Lung (tissue), 11 donors: ENCODE measurements at regions not wholly inside any gene's neighbourhood (a gene's known extent, or its start where the extent isn't known, plus 50 kb on each side); places are given as distances from the start of the nearest gene placed in this dataset.
A peak's percentile ranks its signal among the peaks of the same experiment; 100 is the strongest.

Experiments used
- ATAC-seq: fragments of 200-7000 bp; cut with Tn5 transposase; one replicate; pipeline ENCODE4 v1.9.1; 2020; ENCODE audit warnings: moderate number of reproducible peaks; ENCODE audit not compliant: insufficient read depth, low FRiP score
- DNase-seq, 3 donors: peaks; one replicate each; pipeline ENCODE4 v3.0.0-alpha.2; 2013 to 2017
- H3K27ac ChIP-seq, 2 donors: one replicate each; pipeline ENCODE4 v1.5.1; 2013; ENCODE audit warnings: mild to moderate bottlenecking in 2 of 2, moderate library complexity in 2 of 2, control low read depth in 1 of 2, inconsistent platforms in 1 of 2, low read depth in 1 of 2, low read length in 1 of 2
- H3K27me3 ChIP-seq, 3 donors: one replicate each; pipeline ENCODE4 v1.5.1; 2013; ENCODE audit warnings: low read length in 2 of 3; ENCODE audit not compliant: control insufficient read depth in 3 of 3, insufficient read depth in 3 of 3
- H3K36me3 ChIP-seq, 4 donors: one replicate each; pipeline ENCODE4 v1.5.1; 2013; ENCODE audit warnings: low read length in 4 of 4, mild to moderate bottlenecking in 1 of 4, moderate library complexity in 1 of 4; ENCODE audit not compliant: control insufficient read depth in 4 of 4, insufficient read depth in 4 of 4
- H3K4me1 ChIP-seq, 5 donors: one replicate each; pipeline ENCODE4 v1.5.1; 2013; ENCODE audit warnings: low read length in 5 of 5, mild to moderate bottlenecking in 2 of 5, moderate library complexity in 1 of 5; ENCODE audit not compliant: control insufficient read depth in 5 of 5, insufficient read depth in 5 of 5
- H3K4me3 ChIP-seq: one replicate; pipeline ENCODE4 v1.5.1; 2013; ENCODE audit warnings: mild to moderate bottlenecking, control low read depth, moderate library complexity
- H3K9ac ChIP-seq, 2 donors: one replicate each; pipeline ENCODE4 v1.5.1; 2013; ENCODE audit warnings: low read length in 2 of 2, control low read depth in 1 of 2; ENCODE audit not compliant: insufficient read depth in 1 of 2
- H3K9me3 ChIP-seq, 4 donors: one replicate each; pipeline ENCODE4 v1.5.1; 2013; ENCODE audit warnings: low read length in 3 of 4, mild to moderate bottlenecking in 1 of 4, moderate library complexity in 1 of 4; ENCODE audit not compliant: control insufficient read depth in 4 of 4, insufficient read depth in 3 of 4
- CTCF ChIP-seq: IDR thresholded peaks from 2 replicates; pipeline ENCODE4 v1.5.1; 2012; ENCODE audit warnings: mild to moderate bottlenecking; ENCODE audit errors: control extremely low read depth, extremely low read depth
- WGBS, 2 donors: extraction: QIAGEN DNeasy Blood & Tissue Kit; methylation state at CpG; one replicate each; pipeline ENCODE4 v1.1.7; 2013; 5-methylcytosine and 5-hydroxymethylcytosine counted together
- donor health status: control.
- donor health status: control.
- donor health status: Bipolar disorder and iron deficiency.
- donor health status: healthy.
- donor health status: DM: yes; HTN: yes; CAD: no.

GRCh38 chr17:77838748-77839697, 119.5 kb upstream of the TNRC6C start:
- Histone ChIP-seq H3K4me3 (no peak overlapping the region), H3K36me3 (no peaks in the 10 kb centered on the region), H3K27me3 (no peaks in the 10 kb centered on the region), H3K9ac (no peak overlapping the region), H3K9me3 (no peaks in the 10 kb centered on the region), H3K4me1 (peaks cover 0 to 6% (median 3%) of the 10 kb centered on the region in 5 donors), H3K27ac (peak overlapping the region in 1 of 2 donors; percentile 82)
- ATAC-seq, result no peak
- 62 to 81% methylated on average over 23 of the region's 23 CpGs for WGBS, 2 donors
- TF ChIP-seq CTCF, result no peak
- DNase-seq, result no peak

DNA sequence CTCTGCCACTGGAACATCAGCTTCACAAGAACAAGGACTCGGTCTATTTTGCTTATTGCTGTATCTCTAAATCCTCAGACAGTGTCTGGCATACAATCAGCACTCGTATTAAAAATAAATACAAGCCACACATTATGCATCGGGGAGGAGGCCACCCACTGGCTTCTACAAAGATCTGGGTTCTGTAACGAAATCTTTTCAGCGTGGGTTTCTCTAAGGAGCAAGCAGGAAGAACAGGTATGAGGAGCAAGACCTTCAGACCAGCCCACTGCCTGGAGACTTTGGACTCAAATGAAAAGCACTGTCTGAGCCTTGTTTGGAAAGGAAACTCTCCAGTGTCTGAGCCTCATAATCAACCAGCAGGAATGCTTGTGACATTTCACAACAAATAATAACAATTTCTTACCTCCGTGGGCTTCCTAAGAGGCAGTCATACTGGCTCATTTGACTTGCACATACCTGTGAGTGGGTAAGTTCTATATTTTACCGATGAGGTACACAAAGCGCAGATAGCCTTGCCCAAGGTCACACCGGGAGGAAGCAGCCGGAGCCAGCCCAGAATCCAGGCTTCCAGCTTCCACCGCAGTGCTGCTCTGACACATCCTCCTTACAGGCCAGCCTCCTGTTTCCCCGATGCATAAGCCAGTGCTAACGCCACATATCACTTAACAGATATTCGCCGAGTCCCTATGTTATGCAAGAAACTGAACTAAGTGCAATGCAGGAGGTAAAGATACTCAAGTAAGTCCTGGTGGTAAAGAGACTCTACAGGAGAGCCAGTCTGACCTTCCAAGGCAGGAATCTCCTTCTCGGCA, 118.6 kb upstream of the TNRC6C start:
- H3K27me3 ChIP-seq, result no peaks in the 10 kb centered on the region
- no peak overlapping the region for H3K9ac ChIP-seq
- H3K36me3 ChIP-seq, result no peaks in the 10 kb centered on the region
- peaks cover 0 to 6% (median 3%) of the 10 kb centered on the region in 5 donors for H3K4me1 ChIP-seq
- no peak for TF ChIP-seq CTCF
- H3K27ac ChIP-seq, result peak overlapping the region in 1 of 2 donors; percentile 82
- DNase-seq (peak in 1 of 3 donors; percentile 25), ATAC-seq (no peak)
- WGBS, 2 donors, result 68 to 77% methylated on average over 16 of the region's 16 CpGs
- no peak overlapping the region for H3K4me3 ChIP-seq
- H3K9me3 ChIP-seq, result no peaks in the 10 kb centered on the region

DNA sequence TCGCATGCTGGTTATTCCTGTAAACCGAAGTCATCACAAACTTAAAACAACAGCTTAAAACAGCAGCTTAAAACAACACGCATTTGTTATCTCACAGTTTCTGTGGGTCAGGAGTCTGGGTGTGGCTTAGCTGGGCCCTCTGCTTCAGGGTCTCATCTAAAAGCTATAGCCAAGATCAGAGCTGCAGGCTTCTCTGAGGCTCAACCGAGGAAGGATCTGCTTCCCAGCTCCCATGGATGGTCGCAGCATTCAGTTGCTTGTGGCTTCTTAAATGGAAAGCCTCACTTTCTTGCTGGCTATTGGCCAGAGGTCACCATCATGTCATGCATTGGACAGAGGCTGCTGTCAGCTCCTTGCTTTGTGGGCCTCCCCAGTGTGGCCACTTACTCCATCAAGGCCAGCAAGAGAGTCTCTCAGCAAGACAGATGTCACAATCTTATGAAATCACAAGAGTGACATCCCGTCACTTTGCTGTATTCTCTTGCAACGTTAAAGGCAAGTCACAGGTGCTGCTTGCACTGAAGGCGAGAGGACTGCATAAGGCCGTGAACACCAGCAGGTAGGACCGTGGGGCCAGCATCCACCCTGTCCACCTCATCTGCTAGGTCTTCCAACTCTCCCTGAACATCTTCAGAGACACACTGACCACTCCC, 117.9 kb upstream of the TNRC6C start:
- DNase-seq, result no peak
- Histone ChIP-seq H3K4me3 (no peak overlapping the region), H3K4me1 (peaks cover 0 to 6% (median 3%) of the 10 kb centered on the region in 5 donors), H3K9me3 (no peaks in the 10 kb centered on the region), H3K9ac (no peak overlapping the region), H3K36me3 (no peaks in the 10 kb centered on the region), H3K27me3 (no peaks in the 10 kb centered on the region), H3K27ac (peak overlapping the region in 1 of 2 donors; percentile 29)
- no peak for TF ChIP-seq CTCF
- 75 to 86% methylated on average over 10 of the region's 10 CpGs for WGBS, 2 donors
- ATAC-seq, result no peak
